ENCODE measurements at regions not wholly inside any gene's neighbourhood (a gene's known extent, or its start where the extent isn't known, plus 50 kb on each side); places are given as distances from the start of the nearest gene placed in this dataset.

DNA sequence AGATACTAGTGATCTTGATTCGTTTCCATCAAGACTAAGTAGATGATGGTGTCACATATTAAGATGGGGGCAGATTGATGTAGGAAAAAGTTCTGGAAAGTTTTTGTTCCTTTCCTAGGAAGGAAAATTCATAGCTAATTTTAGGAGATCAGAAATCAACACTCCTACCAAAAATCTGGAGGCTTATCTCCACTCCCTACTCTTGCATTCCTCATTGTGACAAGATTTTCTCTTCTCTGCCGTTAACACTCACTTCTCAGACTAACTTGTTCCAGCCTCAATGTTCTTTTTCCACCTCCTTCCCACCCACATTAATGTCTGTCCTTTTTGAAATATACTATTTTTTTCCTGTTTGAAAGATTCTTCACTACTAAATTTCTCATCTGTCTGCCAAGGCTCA is 851.9 kb upstream of the GHITM start:
- Histone ChIP-seq H3K9ac (ENCODE audit: low read depth, low read length, poor library complexity, severe bottlenecking) (no peak overlapping the region), H3K79me2 (ENCODE audit: insufficient read depth, low read length) (no peaks in the 10 kb centered on the region), H3K36me3 (ENCODE audit: insufficient read depth, low read length) (no peaks in the 10 kb centered on the region), H3K9me2 (replicated peaks; ENCODE audit: low read depth, low read length) (no peaks in the 10 kb centered on the region), H3K9me3 (ENCODE audit: insufficient read depth, low read depth, low read length) (no peaks in the 10 kb centered on the region), H4K20me1 (ENCODE audit: insufficient read depth, low read length, poor library complexity, severe bottlenecking) (no peaks in the 10 kb centered on the region), H3K4me2 (ENCODE audit: low read depth, low read length, poor library complexity, severe bottlenecking) (no peak overlapping the region), H3K27me3 (ENCODE audit: insufficient read depth, low read length, poor library complexity, severe bottlenecking) (no peaks in the 10 kb centered on the region), H3K4me3 (ENCODE audit: low read length, poor library complexity, severe bottlenecking) (no peak overlapping the region), H2AFZ (ENCODE audit: low read length) (no peak overlapping the region), H3K4me1 (ENCODE audit: insufficient read depth, low read length, poor library complexity, severe bottlenecking) (no peaks in the 10 kb centered on the region), H3F3A (ENCODE audit: low read depth) (no peaks in the 10 kb centered on the region)
- TF ChIP-seq, protein P1, sequence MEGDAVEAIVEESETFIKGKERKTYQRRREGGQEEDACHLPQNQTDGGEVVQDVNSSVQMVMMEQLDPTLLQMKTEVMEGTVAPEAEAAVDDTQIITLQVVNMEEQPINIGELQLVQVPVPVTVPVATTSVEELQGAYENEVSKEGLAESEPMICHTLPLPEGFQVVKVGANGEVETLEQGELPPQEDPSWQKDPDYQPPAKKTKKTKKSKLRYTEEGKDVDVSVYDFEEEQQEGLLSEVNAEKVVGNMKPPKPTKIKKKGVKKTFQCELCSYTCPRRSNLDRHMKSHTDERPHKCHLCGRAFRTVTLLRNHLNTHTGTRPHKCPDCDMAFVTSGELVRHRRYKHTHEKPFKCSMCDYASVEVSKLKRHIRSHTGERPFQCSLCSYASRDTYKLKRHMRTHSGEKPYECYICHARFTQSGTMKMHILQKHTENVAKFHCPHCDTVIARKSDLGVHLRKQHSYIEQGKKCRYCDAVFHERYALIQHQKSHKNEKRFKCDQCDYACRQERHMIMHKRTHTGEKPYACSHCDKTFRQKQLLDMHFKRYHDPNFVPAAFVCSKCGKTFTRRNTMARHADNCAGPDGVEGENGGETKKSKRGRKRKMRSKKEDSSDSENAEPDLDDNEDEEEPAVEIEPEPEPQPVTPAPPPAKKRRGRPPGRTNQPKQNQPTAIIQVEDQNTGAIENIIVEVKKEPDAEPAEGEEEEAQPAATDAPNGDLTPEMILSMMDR (conservative IDR thresholded peaks at IDR 0.05; ENCODE audit: low read length): no peak
- TF ChIP-seq EZH2phosphoT487 (IDR thresholded peaks at IDR 0.05; ENCODE audit: borderline replicate concordance): no peak

DNA sequence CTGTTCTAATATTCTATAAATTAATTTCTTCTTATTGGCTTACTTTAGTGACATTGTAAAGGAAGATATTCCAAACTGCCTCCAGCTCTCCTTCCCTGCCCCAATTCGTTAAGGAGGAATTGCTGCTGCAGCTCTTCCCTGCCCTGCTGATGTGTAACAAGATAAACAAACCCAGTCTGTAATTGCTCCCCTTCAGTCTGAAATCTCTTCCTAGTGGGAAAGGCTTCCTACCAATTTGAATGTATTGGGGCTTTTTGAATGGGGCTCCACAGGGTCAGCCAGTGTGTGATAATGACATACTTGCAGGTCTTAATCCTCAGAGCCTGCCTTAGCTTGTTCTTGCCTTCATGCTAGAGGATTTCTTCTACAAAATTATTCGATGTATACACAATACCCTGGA is 849.9 kb upstream of the GHITM start:
- Histone ChIP-seq H3F3A (ENCODE audit: low read depth) (no peaks in the 10 kb centered on the region), H3K79me2 (ENCODE audit: insufficient read depth, low read length) (no peaks in the 10 kb centered on the region), H3K36me3 (ENCODE audit: insufficient read depth, low read length) (no peaks in the 10 kb centered on the region), H3K4me2 (ENCODE audit: low read depth, low read length, poor library complexity, severe bottlenecking) (no peak overlapping the region), H3K4me3 (ENCODE audit: low read length, poor library complexity, severe bottlenecking) (no peak overlapping the region), H3K9me2 (replicated peaks; ENCODE audit: low read depth, low read length) (no peaks in the 10 kb centered on the region), H4K20me1 (ENCODE audit: insufficient read depth, low read length, poor library complexity, severe bottlenecking) (no peaks in the 10 kb centered on the region), H3K4me1 (ENCODE audit: insufficient read depth, low read length, poor library complexity, severe bottlenecking) (no peaks in the 10 kb centered on the region), H3K9ac (ENCODE audit: low read depth, low read length, poor library complexity, severe bottlenecking) (no peak overlapping the region), H3K27me3 (ENCODE audit: insufficient read depth, low read length, poor library complexity, severe bottlenecking) (no peaks in the 10 kb centered on the region), H3K9me3 (ENCODE audit: insufficient read depth, low read depth, low read length) (no peaks in the 10 kb centered on the region), H2AFZ (ENCODE audit: low read length) (no peak overlapping the region)
- TF ChIP-seq EZH2phosphoT487 (IDR thresholded peaks at IDR 0.05; ENCODE audit: borderline replicate concordance): no peak
- TF ChIP-seq, protein P1 (conservative IDR thresholded peaks at IDR 0.05; ENCODE audit: low read length): no peak

DNA sequence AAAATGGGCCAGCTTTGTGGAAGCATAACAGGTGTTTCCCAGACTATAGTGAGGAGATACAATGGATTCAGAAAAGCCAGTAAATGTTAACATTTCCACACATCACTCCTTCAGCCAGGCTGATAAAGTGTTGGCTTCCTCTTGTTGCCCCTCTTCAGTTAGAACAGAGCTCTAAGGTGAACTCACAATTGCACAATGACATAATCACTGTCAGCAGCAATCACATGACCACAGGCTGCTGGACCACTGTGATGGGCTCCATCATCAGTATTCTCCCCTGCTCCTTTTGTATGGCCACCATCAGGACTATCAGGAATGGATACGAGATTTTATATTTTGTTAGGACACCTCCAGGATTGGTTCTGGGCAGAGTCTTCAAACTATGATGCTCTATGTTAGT is 849.4 kb upstream of the GHITM start:
- no peaks in the 10 kb centered on the region for H3K27me3 ChIP-seq (ENCODE audit: insufficient read depth, low read length, poor library complexity, severe bottlenecking)
- TF ChIP-seq EZH2phosphoT487 (IDR thresholded peaks at IDR 0.05; ENCODE audit: borderline replicate concordance): no peak
- TF ChIP-seq, protein P1 (conservative IDR thresholded peaks at IDR 0.05; ENCODE audit: low read length): no peak
- H3F3A ChIP-seq (ENCODE audit: low read depth): no peaks in the 10 kb centered on the region
- H3K4me1 ChIP-seq (ENCODE audit: insufficient read depth, low read length, poor library complexity, severe bottlenecking): no peaks in the 10 kb centered on the region
- no peaks in the 10 kb centered on the region for H3K79me2 ChIP-seq (ENCODE audit: insufficient read depth, low read length)
- no peak overlapping the region for H3K9ac ChIP-seq (ENCODE audit: low read depth, low read length, poor library complexity, severe bottlenecking)
- no peaks in the 10 kb centered on the region for H3K9me3 ChIP-seq (ENCODE audit: insufficient read depth, low read depth, low read length)
- H4K20me1 ChIP-seq (ENCODE audit: insufficient read depth, low read length, poor library complexity, severe bottlenecking): no peaks in the 10 kb centered on the region
- H3K9me2 ChIP-seq (replicated peaks; ENCODE audit: low read depth, low read length): no peaks in the 10 kb centered on the region
- H3K4me3 ChIP-seq (ENCODE audit: low read length, poor library complexity, severe bottlenecking): no peak overlapping the region
- no peak overlapping the region for H2AFZ ChIP-seq (ENCODE audit: low read length)
- H3K4me2 ChIP-seq (ENCODE audit: low read depth, low read length, poor library complexity, severe bottlenecking): no peak overlapping the region
- no peaks in the 10 kb centered on the region for H3K36me3 ChIP-seq (ENCODE audit: insufficient read depth, low read length)

All from Loucy (cell line).